GM12878 (cell line): ENCODE measurements at regions not wholly inside any gene's neighbourhood (a gene's known extent, or its start where the extent isn't known, plus 50 kb on each side); places are given as distances from the start of the nearest gene placed in this dataset.

Experiments
- ATAC-seq: fragments of 200-7000 bp; cut with Tn5 transposase; 3 replicates; pipeline ENCODE4 v1.9.1; 2020; ENCODE audit warnings: mild to moderate bottlenecking, moderate library complexity
- BruUV-seq: library from RNA; stranded (reverse); fragments of 400-500 nt; replicated peaks from 2 replicates; lab custom pipeline; 2021; lab: Mats Ljungman, UMichigan
- CTCF ChIA-PET: fragments of 300-600 bp; sonication (Branson Sonifier 250); formaldehyde crosslinking; extraction: SDS; loops from one replicate; lab custom pipeline; 2021; ENCODE audit warnings: inconsistent platforms; lab: Yijun Ruan, JAX
- POLR2A ChIA-PET: fragments of 350-600 bp; formaldehyde crosslinking; extraction: SDS; loops from one replicate; lab custom pipeline; 2021; ENCODE audit warnings: inconsistent platforms; lab: Charles Lee
- RAD21 ChIA-PET: fragments of 300-600 bp; sonication (Branson Sonifier 250); formaldehyde crosslinking; loops from one replicate; lab custom pipeline; 2023; ENCODE audit warnings: antibody characterized with exemption; ENCODE audit not compliant: unreplicated experiment; lab: Charles Lee
- SMC1A ChIA-PET: fragments of 300-600 bp; sonication (Branson Sonifier 250); formaldehyde crosslinking; loops from one replicate; lab custom pipeline; 2023; ENCODE audit not compliant: unreplicated experiment, uncharacterized antibody; lab: Charles Lee
- DNase-seq: peaks from one replicate; pipeline ENCODE4 v3.0.0-alpha.2; 2011; ENCODE audit warnings: low read depth, low spot score
- FAIRE-seq: peaks from 3 replicates; lab custom pipeline; 2011; peaks lifted over from hg19 to GRCh38; lab: Jason Lieb, UNC
- H2AFZ ChIP-seq: 2 replicates; pipeline ENCODE4 v1.6.0; 2011; ENCODE audit warnings: low read depth, low read length, control low read depth; ENCODE audit not compliant: control insufficient read depth
- H3K27ac ChIP-seq: 2 replicates; pipeline ENCODE4 v1.5.1; 2011; ENCODE audit warnings: control low read depth; ENCODE audit not compliant: control insufficient read depth, insufficient read depth
- H3K27me3 ChIP-seq, 2 experiments: replicated peaks in 1 of 2; 2 replicates each; pipeline versions ENCODE4 v1.6.0 to v1.6.1; 2011; ENCODE audit warnings: low read length in 1 of 2; ENCODE audit not compliant: control insufficient read depth in 2 of 2, insufficient read depth in 2 of 2
- H3K36me3 ChIP-seq, 2 experiments: 2 replicates each; pipeline ENCODE4 v1.5.1; 2011; ENCODE audit warnings: low read length in 1 of 2; ENCODE audit not compliant: control insufficient read depth in 2 of 2, insufficient read depth in 2 of 2
- H3K4me1 ChIP-seq: 2 replicates; pipeline ENCODE4 v1.6.1; 2011; ENCODE audit warnings: mild to moderate bottlenecking, low read length, moderate library complexity, mixed read lengths; ENCODE audit not compliant: control insufficient read depth, insufficient read depth
- H3K4me2 ChIP-seq: 2 replicates; pipeline ENCODE4 v1.6.0; 2011; ENCODE audit warnings: control low read depth; ENCODE audit not compliant: control insufficient read depth, insufficient read depth
- H3K4me3 ChIP-seq: fragments of 200-600 bp; sonication (generic); 2 replicates; pipeline ENCODE4 v1.5.1; 2016
- H3K79me2 ChIP-seq: 2 replicates; pipeline ENCODE4 v1.6.0; 2011; ENCODE audit warnings: low read length; ENCODE audit not compliant: control insufficient read depth, insufficient read depth
- H3K9ac ChIP-seq: 2 replicates; pipeline ENCODE4 v1.8.0; 2011; ENCODE audit warnings: low read length, control low read depth, mixed read lengths; ENCODE audit not compliant: control insufficient read depth, insufficient read depth
- H3K9me3 ChIP-seq: replicated peaks from 3 replicates; pipeline ENCODE4 v1.5.1; 2011; ENCODE audit warnings: mild to moderate bottlenecking, low read length; ENCODE audit not compliant: control insufficient read depth, insufficient read depth
- H4K20me1 ChIP-seq: 2 replicates; pipeline ENCODE4 v1.6.0; 2011; ENCODE audit not compliant: control insufficient read depth, insufficient read depth
- CREB1 ChIP-seq: IDR thresholded peaks from 2 replicates; pipeline ENCODE4 v1.6.1; 2012; ENCODE audit warnings: low read depth, mild to moderate bottlenecking, inconsistent platforms
- EP300 ChIP-seq, 2 experiments: fragments of 150-350 bp in 1 of 2; IDR thresholded peaks; 2 replicates each; pipeline ENCODE4 v1.6.1; 2011 to 2012; ENCODE audit warnings: low read depth in 2 of 2, low read length in 2 of 2, borderline replicate concordance in 1 of 2, improper control_type of control experiment in 1 of 2, inconsistent platforms in 1 of 2; ENCODE audit not compliant: control insufficient read depth in 1 of 2
- GATAD2B ChIP-seq: fragments of 450-650 bp; conservative IDR thresholded peaks from 2 replicates; pipeline ENCODE4 v1.6.1; 2017; ENCODE audit warnings: low read depth, mild to moderate bottlenecking, moderate library complexity
- HDAC6 ChIP-seq: fragments of 200-600 bp; sonication (generic); IDR thresholded peaks from one replicate; pipeline ENCODE4 v1.8.0; 2017; ENCODE audit warnings: antibody characterized with exemption; ENCODE audit not compliant: unreplicated experiment
- KAT2A ChIP-seq: conservative IDR thresholded peaks from 2 replicates; pipeline ENCODE4 v1.6.1; 2011; ENCODE audit warnings: low read depth, low read length; ENCODE audit not compliant: control insufficient read depth
- MLLT1 ChIP-seq: fragments of 450-650 bp; IDR thresholded peaks from 2 replicates; pipeline ENCODE4 v1.6.1; 2016; ENCODE audit warnings: mild to moderate bottlenecking
- PBX3 ChIP-seq: IDR thresholded peaks from 2 replicates; pipeline ENCODE4 v1.6.1; 2011; ENCODE audit warnings: mild to moderate bottlenecking, low read depth, low read length, moderate library complexity; ENCODE audit not compliant: insufficient replicate concordance
- PML ChIP-seq: IDR thresholded peaks from 2 replicates; pipeline ENCODE4 v1.6.1; 2012; ENCODE audit warnings: low read length, inconsistent platforms
- POU2F2 ChIP-seq: IDR thresholded peaks from 3 replicates; pipeline ENCODE4 v1.6.1; 2011; ENCODE audit warnings: low read depth, mild to moderate bottlenecking, low read length, borderline replicate concordance
- SMC3 ChIP-seq: IDR thresholded peaks from 2 replicates; pipeline ENCODE4 v1.6.1; 2011; ENCODE audit warnings: low read length, improper control_type of control experiment, borderline replicate concordance
- SRF ChIP-seq, 2 experiments: IDR thresholded peaks; 2 replicates each; pipeline ENCODE4 v1.6.1; 2011; ENCODE audit warnings: low read depth in 2 of 2, low read length in 2 of 2, mild to moderate bottlenecking in 1 of 2, moderate library complexity in 1 of 2
- SUPT20H ChIP-seq: IDR thresholded peaks from 2 replicates; pipeline ENCODE4 v1.6.1; 2011; ENCODE audit warnings: low read depth, mild to moderate bottlenecking, low read length, moderate library complexity, borderline replicate concordance; ENCODE audit not compliant: control insufficient read depth
- TCF7 ChIP-seq: IDR thresholded peaks from 2 replicates; pipeline ENCODE4 v1.6.1; 2014; ENCODE audit warnings: antibody characterized with exemption, borderline replicate concordance
- ZNF217 ChIP-seq: fragments of 450-650 bp; IDR thresholded peaks from 2 replicates; pipeline ENCODE4 v1.6.1; 2017; ENCODE audit warnings: antibody characterized with exemption, mild to moderate bottlenecking
- WGBS: methylation state at CpG from one replicate; pipeline ENCODE4 v1.1.6; 2016; ENCODE audit warnings: low lambda C conversion rate; ENCODE audit not compliant: insufficient replicate concordance, insufficient coverage; ENCODE audit errors: missing lambda C conversion rate; 5-methylcytosine and 5-hydroxymethylcytosine counted together
- in situ Hi-C: fragments of 300-500 bp; cut with MboI; formaldehyde crosslinking; loops from 9 replicates; pipeline ENCODE4 v1.14.3; 2018; ENCODE audit warnings: mixed read lengths
- intact Hi-C: fragments of 100-400 bp; cut with micrococcal nuclease; formaldehyde crosslinking; loops from one replicate; pipeline ENCODE4 v1.14.2; 2022; ENCODE audit not compliant: unreplicated experiment

- Histone ChIP-seq H2AFZ (no peak overlapping the region), H3K9ac (no peak overlapping the region), H3K9me3 (no peaks in the 10 kb centered on the region), H3K4me1 (no peaks in the 10 kb centered on the region), H3K4me3 (no peak overlapping the region), H3K27me3 (no peaks in the 10 kb centered on the region), H4K20me1 (no peaks in the 10 kb centered on the region), H3K27ac (no peak overlapping the region), H3K36me3 (no peaks in the 10 kb centered on the region), H3K4me2 (no peak overlapping the region), H3K79me2 (no peaks in the 10 kb centered on the region)
- CTCF ChIA-PET: interaction anchor here (1.1 kb wide), 1 partner anchor 73 kb away, joined by 3 read pairs; no protein-coding TSS in a partner anchor
- intact Hi-C loops (no loop called here), in situ Hi-C loops (no loop called here)
- 56% methylated on average over 1 of the region's 1 CpG for WGBS
- FAIRE-seq: no peak
- POLR2A ChIA-PET: no interaction called here
- RAD21 ChIA-PET: no interaction called here
- SMC1A ChIA-PET: no interaction called here
- no peak for ATAC-seq
- DNase-seq: no peak
- BruUV-seq: no TSS peak
- TF ChIP-seq PBX3 (no peak), EP300 (IDR thresholded peaks at IDR 0.05; ENCODE audit: borderline replicate concordance in 1 of 2, control insufficient read depth in 1 of 2, low read depth in 2 of 2, low read length in 2 of 2) (no peak), TCF7 (no peak), CREB1 (no peak)
Observed at GRCh38 chr2:28697602-28698149, 54.0 kb upstream of the PPP1CB start.

GRCh38 chr2:28698545-28698944 is 53.1 kb upstream of the PPP1CB start:
- FAIRE-seq (no peak), DNase-seq (no peak), ATAC-seq (no peak)
- ChIA-PET RAD21 (no interaction called here), CTCF (interaction anchor here (1.1 kb wide), 1 partner anchor 74 kb away, joined by 3 read pairs; no protein-coding TSS in a partner anchor), SMC1A (no interaction called here), POLR2A (no interaction called here)
- intact Hi-C loops: no loop called here
- H3K27ac ChIP-seq: no peak overlapping the region
- no peaks in the 10 kb centered on the region for H3K4me1 ChIP-seq
- no peaks in the 10 kb centered on the region for H4K20me1 ChIP-seq
- BruUV-seq: no TSS peak
- H3K36me3 ChIP-seq: no peaks in the 10 kb centered on the region
- H3K4me3 ChIP-seq: no peak overlapping the region
- in situ Hi-C loops: no loop called here
- 19% methylated on average over 3 of the region's 3 CpGs for WGBS
- no peaks in the 10 kb centered on the region for H3K27me3 ChIP-seq
- no peaks in the 10 kb centered on the region for H3K9me3 ChIP-seq
- no peaks in the 10 kb centered on the region for H3K79me2 ChIP-seq
- H2AFZ ChIP-seq: no peak overlapping the region
- no peak overlapping the region for H3K4me2 ChIP-seq
- H3K9ac ChIP-seq: no peak overlapping the region
- no peak for TF ChIP-seq POU2F2
- TF ChIP-seq GATAD2B: no peak
- no peak for TF ChIP-seq ZNF217
- no peak for TF ChIP-seq PBX3
- no peak for TF ChIP-seq KAT2A
- TF ChIP-seq SRF (IDR thresholded peaks at IDR 0.05; ENCODE audit: low read depth in 2 of 2, low read length in 2 of 2): no peak
- no peak for TF ChIP-seq HDAC6
- no peak for TF ChIP-seq SUPT20H
- no peak for TF ChIP-seq SMC3
- no peak for TF ChIP-seq PML
- no peak for TF ChIP-seq MLLT1
